ENCODE measurements at regions not wholly inside any gene's neighbourhood (a gene's known extent, or its start where the extent isn't known, plus 50 kb on each side); places are given as distances from the start of the nearest gene placed in this dataset.
"Not testable (repeated sequence)": the region's sequence is repeated elsewhere in the genome, so short reads cannot be mapped to it uniquely, and the experiment has no call there.

DNA sequence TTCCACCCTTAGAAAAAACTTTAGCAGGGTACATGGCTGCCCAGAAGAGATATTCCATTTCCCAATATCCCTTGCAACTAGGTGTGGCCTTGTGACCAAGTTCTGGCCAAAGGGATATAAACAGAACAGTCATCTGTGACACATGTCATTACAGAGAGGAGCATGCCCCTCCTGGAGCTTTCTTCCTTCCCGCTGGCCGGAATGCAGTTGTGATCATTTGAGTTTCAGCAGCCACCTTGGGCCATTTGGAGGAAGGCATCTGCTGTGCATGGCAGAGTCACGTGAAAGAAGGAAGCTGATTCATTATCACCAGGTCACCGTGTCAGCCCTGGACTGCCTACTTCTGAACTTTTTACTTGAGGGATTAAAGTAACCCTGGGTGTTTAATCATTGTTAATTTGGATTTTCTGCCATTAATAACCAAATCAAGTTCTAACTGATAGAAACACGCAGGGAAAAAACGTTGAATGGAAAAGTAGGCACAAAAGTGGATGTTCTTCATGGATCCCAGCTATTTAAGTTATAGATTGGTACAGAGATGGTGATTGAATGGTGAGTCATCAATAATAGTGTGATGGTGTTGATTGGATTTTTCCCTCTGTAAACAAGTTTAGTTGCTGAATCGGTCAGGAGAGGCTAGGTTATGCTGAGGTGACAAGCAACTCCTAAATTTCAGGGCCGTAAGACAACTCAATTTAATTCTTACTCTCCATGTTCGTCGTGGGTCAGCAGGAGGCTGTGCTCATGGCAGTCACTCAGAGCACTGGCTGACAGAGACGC lies 80.7 kb upstream of the CCDC167 start:
- no peak for DNase-seq

DNA sequence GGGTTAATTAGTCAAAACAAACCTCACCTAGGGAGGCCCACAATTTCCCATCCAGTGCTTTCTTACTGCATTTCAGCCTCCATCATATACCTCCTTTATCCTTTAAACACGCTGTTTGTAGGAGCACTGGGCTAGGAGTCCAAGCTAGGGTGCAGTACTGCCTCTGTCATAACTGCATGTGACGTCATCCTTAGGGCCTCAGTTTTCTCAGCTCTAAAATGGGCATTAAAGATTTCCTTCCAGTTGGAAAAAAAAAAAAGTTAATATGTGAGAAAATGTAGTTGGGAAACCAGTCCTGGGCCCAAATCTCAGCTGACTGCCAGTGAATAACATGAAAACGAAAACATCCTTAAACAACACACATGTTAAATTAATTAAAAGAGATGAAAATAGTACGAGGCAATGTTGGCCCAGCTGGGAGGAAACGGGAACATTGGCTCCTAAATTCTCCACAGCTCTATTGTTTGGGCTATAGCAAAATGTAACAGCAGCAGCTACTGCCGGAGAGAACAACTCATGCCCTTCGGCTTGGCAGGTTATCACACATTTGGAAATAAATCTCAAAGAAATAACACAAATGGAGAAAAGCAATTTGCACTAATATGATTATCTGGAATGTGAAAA lies 79.9 kb upstream of the CCDC167 start:
- no peak for DNase-seq

- no peak for DNase-seq
These were observed 78.4 kb upstream of the CCDC167 start for GRCh38 chr6:37578104-37578503.

GRCh38 chr6:37576336-37576737 lies 76.6 kb upstream of the CCDC167 start:
- no peak for DNase-seq

- DNase-seq, result no peak
These were observed 75.5 kb upstream of the CCDC167 start for GRCh38 chr6:37575221-37575620.

- no peak for DNase-seq
These were observed 72.6 kb upstream of the CCDC167 start for GRCh38 chr6:37572334-37572733.

- DNase-seq, result no peak
These were observed 70.9 kb upstream of the CCDC167 start for GRCh38 chr6:37570482-37571133.

- DNase-seq, result no peak
These were observed 70.2 kb upstream of the CCDC167 start for GRCh38 chr6:37569743-37570481.

- no peak for DNase-seq
These were observed 69.6 kb upstream of the CCDC167 start for GRCh38 chr6:37569317-37569716.

DNA sequence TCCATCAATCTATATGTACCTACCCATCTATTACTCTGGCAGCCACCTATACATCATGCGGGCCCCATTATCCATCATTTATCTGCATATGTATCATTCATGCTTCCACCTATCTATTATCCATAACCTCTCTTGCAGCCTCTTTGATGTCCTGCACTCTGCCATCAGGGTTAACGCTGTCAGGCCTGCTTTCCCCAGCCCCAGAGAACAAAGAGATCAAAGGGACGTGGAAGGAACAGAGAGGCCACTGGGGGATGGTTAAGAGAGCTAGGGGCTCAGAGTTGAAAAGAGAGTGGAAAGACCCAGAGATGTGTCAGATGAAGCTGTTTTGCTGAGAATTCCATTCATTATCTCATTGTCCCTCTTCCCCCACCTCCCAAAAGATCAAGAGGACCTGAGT lies 67.3 kb upstream of the CCDC167 start:
- no peak for DNase-seq

DNA sequence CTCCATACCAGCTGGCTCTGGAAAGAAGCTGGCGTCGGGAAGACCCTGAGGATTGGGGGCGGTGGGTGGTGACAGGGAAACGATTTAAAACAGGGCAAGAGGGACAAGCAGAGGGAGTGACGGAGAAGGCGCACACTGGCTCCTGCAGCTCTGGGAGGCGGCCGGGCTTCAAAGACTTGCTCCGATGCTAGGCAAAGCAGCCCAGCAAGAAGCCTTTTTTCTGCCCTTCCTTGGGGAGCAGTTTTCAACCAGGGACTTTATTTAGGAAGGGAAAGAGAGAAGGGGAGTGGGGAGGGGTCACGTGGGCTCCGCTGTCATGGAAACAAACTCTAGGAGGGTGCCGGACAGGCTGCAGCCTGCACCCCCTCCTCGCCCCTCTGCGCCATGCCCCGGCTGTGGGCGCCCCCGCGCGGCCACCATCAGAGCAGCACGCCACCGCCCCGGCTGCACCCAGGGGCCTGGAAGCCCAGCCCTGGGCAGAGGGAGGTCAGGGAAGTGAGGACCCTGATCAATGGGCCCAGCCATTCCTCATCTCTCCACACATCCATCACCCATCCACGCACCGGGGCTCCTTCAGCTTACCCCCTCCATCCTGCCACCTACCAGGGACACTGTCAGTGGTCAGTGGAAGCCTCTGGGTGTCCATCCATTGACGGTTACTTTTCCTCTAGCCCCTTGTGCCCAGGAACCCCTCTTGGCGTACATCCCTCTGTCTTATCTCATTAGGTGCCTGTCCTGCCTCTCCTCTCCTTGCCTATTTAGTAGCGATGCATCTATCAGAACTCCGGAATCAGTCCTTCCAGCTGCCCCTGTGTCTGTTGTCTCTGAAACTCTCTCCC lies 66.6 kb upstream of the CCDC167 start:
- DNase-seq, result peak; percentile 71

GRCh38 chr6:37565267-37566110 lies 65.8 kb upstream of the CCDC167 start:
- no peak for DNase-seq

DNA sequence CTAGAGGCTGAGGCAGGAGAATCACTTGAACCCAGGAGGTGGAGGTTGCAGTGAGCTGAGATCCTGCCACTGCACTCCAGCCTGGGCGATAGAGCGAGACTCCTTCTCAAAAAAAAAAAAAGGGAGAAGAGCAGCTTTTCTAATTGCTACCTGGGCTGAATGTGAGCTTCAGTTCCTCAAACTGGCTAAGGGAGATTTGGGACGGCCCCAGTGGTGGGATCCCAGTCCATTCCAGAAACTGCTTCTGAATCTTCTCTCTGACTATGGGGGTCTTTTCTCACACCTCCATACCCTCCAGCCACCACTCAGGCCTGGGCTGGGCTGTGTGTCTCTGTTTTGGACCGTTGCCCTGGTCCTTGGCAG lies 63.2 kb upstream of the CCDC167 start:
- DNase-seq, result not testable (repeated sequence)

- no peak for DNase-seq
These were observed 61.7 kb upstream of the CCDC167 start for GRCh38 chr6:37561361-37561760.

DNA sequence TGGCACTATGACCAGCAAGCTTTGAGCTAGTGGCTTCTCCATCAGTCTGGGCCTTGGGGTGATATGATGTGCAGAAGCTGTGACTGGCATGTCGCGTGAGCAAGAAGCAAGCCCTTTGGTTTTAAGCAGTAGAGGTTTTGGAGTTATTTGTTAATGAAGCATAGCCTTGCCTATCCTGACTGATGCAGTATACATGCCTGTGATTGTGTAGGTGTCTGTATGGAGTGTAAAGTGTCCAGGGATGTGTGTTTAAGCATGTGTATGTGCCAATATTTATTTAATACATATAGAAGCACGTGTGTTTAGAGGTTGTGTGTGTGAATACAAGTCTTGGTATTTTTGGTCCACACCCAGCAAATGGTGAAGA lies 61.0 kb upstream of the CCDC167 start:
- DNase-seq, result no peak

- no peak for DNase-seq
These were observed 59.8 kb upstream of the CCDC167 start for GRCh38 chr6:37559501-37559900.

- no peak for DNase-seq
These were observed 59.4 kb upstream of the CCDC167 start for GRCh38 chr6:37559050-37559449.

GRCh38 chr6:37558646-37559045 lies 59.0 kb upstream of the CCDC167 start:
- no peak for DNase-seq

DNA sequence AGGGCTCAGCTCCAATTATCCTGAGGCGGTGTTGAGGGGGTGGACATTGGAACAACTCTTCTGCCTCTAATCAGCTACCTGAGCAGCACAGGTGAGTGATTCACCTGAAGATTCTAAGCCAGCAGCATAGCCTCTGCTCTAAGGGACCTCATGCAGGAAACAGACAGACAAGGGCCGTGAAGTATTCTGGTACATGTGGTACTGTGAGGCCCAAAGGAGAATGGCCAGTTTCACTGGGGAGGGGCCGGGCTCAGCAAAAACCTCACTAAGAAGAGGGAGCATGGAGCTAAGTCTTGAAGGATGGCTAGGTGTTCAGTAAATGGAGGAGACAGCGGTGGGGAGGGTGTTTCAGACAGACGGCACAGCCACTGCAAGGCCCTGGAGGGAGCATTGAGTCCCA lies 58.5 kb upstream of the CCDC167 start:
- DNase-seq, result no peak

- DNase-seq, result no peak
These were observed 58.0 kb upstream of the CCDC167 start for GRCh38 chr6:37557645-37558114.

GRCh38 chr6:37556881-37557644 lies 57.4 kb upstream of the CCDC167 start:
- no peak for DNase-seq
